HL-60 (cell line): ENCODE measurements at regions not wholly inside any gene's neighbourhood (a gene's known extent, or its start where the extent isn't known, plus 50 kb on each side); places are given as distances from the start of the nearest gene placed in this dataset.

Experiments used
- TF ChIP-seq, protein P1 (sequence below): IDR thresholded peaks from one replicate; pipeline ENCODE4 v1.5.1; 2011; ENCODE audit warnings: low read length, control low read depth, inconsistent platforms; ENCODE audit not compliant: insufficient read depth
- TF ChIP-seq, protein P2 (sequence below): IDR thresholded peaks from 2 replicates; pipeline ENCODE4 v1.6.1; 2012; ENCODE audit warnings: low read depth; ENCODE audit not compliant: insufficient replicate concordance

DNA sequence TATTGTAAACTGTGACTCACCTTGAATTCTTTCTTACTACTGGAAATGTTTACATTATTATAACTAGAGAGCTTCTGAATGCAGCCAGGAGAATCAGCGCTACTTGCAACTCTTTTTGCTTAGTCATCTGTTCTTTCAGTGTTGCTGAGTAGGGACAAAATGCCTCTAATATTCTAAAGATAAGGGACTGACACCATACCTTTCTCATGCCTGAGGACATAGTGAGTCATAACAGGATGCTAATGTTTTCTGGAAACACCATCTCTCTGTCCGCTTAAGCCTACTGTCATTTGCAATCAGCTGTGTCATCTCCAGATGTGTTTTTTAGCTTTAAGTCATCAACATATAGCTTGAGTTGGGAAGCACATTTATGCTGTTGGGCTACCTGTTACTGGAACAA, 108.3 kb downstream of the QRFPR start:
- TF ChIP-seq, protein P1, sequence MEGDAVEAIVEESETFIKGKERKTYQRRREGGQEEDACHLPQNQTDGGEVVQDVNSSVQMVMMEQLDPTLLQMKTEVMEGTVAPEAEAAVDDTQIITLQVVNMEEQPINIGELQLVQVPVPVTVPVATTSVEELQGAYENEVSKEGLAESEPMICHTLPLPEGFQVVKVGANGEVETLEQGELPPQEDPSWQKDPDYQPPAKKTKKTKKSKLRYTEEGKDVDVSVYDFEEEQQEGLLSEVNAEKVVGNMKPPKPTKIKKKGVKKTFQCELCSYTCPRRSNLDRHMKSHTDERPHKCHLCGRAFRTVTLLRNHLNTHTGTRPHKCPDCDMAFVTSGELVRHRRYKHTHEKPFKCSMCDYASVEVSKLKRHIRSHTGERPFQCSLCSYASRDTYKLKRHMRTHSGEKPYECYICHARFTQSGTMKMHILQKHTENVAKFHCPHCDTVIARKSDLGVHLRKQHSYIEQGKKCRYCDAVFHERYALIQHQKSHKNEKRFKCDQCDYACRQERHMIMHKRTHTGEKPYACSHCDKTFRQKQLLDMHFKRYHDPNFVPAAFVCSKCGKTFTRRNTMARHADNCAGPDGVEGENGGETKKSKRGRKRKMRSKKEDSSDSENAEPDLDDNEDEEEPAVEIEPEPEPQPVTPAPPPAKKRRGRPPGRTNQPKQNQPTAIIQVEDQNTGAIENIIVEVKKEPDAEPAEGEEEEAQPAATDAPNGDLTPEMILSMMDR = no peak
- TF ChIP-seq, protein P2, sequence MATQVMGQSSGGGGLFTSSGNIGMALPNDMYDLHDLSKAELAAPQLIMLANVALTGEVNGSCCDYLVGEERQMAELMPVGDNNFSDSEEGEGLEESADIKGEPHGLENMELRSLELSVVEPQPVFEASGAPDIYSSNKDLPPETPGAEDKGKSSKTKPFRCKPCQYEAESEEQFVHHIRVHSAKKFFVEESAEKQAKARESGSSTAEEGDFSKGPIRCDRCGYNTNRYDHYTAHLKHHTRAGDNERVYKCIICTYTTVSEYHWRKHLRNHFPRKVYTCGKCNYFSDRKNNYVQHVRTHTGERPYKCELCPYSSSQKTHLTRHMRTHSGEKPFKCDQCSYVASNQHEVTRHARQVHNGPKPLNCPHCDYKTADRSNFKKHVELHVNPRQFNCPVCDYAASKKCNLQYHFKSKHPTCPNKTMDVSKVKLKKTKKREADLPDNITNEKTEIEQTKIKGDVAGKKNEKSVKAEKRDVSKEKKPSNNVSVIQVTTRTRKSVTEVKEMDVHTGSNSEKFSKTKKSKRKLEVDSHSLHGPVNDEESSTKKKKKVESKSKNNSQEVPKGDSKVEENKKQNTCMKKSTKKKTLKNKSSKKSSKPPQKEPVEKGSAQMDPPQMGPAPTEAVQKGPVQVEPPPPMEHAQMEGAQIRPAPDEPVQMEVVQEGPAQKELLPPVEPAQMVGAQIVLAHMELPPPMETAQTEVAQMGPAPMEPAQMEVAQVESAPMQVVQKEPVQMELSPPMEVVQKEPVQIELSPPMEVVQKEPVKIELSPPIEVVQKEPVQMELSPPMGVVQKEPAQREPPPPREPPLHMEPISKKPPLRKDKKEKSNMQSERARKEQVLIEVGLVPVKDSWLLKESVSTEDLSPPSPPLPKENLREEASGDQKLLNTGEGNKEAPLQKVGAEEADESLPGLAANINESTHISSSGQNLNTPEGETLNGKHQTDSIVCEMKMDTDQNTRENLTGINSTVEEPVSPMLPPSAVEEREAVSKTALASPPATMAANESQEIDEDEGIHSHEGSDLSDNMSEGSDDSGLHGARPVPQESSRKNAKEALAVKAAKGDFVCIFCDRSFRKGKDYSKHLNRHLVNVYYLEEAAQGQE = no peak
